Daoy (cell line): ENCODE measurements at regions not wholly inside any gene's neighbourhood (a gene's known extent, or its start where the extent isn't known, plus 50 kb on each side); places are given as distances from the start of the nearest gene placed in this dataset.

ENCODE experiments used
- DNase-seq: peaks from one replicate; pipeline ENCODE4 v3.0.0-alpha.2; 2015; ENCODE audit warnings: low read depth

GRCh38 chr15:39338251-39338650 is 242.6 kb upstream of the THBS1 start:
- DNase-seq = no peak

- no peak for DNase-seq
These were observed 239.8 kb upstream of the THBS1 start for GRCh38 chr15:39340903-39341645.

GRCh38 chr15:39344662-39345141 is 236.2 kb upstream of the THBS1 start:
- DNase-seq = no peak

DNA sequence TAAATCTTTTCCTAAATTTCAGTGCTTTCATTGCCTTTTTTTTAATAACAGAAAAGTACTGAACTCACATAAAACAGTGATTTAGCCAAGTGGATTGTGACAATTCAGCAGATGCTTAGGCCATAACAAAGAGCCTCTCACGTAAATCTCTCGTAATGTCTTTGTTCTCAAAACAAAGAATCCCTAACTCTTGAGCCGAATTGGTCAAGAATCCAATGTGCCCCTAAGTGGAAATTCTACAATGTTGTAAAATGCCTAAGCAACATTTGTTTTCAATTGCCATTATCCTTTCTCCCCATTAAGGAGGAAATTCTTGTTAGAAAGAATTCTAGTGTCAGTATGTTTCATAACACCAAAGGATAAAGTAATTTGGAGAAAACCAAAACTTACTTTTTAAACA is 235.7 kb upstream of the THBS1 start:
- DNase-seq = no peak

- no peak for DNase-seq
These were observed 233.4 kb upstream of the THBS1 start for GRCh38 chr15:39347453-39347852.

- no peak for DNase-seq
These were observed 230.1 kb upstream of the THBS1 start for GRCh38 chr15:39350785-39351184.

- DNase-seq = no peak
These were observed 226.7 kb upstream of the THBS1 start for GRCh38 chr15:39354189-39354588.

DNA sequence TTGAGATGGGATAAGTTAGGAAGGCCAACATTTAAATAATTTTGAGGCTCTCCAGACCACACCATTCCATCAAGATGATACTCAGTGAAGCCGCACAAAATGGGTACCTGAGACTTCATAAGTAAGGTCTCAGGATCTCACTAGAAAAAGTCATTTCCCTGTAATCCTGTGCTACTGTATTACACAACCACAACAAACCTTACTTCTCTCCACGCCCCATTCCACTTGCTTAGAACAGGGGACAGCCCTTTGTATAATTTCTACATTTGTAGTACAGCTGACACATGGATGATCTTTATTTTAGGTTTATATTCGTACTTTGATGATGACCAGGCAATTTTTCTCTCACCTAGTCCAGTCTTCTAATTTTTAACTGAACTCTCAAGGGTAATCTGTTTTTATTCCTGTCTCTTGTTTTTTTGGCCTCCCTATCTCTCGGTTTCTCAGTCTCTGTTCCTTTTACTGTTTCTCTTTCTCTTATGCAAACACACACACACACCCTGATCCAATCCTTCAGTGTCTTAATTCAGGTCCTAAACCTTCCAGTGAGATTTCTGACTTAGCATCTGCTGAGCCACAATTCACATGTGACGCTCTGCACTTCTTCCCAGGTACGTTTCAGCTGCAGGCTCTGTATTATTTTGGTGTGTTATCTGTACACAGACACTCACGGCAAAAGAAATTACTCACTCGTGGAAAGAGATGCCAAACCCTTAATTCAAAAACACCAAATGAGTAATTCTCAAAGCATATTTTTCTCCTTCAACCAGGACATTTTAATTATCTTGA is 223.2 kb upstream of the THBS1 start:
- DNase-seq = no peak

- DNase-seq = peak; percentile 47
These were observed 222.3 kb upstream of the THBS1 start for GRCh38 chr15:39358441-39359041.

GRCh38 chr15:39359771-39360170 is 221.1 kb upstream of the THBS1 start:
- DNase-seq = no peak

DNA sequence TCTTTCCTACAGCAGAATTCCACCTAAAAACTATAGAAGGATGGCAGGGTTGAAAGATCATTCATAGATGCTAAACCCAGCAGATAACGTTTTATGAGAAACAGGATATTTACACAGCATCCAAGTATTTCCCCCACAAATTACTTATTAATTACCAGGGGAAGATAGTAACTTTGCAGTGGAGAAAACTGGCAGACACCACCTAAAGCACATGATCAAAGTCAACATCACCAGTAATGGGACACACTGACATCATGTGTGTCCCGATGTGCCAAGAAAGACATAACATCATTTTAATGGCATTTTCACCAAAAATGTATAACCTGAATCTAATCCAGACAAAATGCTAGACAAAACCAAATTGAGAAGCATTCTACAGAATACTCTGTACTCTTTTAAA is 220.4 kb upstream of the THBS1 start:
- DNase-seq = peak; percentile 28

- peak; percentile 49 for DNase-seq
These were observed 219.4 kb upstream of the THBS1 start for GRCh38 chr15:39361497-39361896.

DNA sequence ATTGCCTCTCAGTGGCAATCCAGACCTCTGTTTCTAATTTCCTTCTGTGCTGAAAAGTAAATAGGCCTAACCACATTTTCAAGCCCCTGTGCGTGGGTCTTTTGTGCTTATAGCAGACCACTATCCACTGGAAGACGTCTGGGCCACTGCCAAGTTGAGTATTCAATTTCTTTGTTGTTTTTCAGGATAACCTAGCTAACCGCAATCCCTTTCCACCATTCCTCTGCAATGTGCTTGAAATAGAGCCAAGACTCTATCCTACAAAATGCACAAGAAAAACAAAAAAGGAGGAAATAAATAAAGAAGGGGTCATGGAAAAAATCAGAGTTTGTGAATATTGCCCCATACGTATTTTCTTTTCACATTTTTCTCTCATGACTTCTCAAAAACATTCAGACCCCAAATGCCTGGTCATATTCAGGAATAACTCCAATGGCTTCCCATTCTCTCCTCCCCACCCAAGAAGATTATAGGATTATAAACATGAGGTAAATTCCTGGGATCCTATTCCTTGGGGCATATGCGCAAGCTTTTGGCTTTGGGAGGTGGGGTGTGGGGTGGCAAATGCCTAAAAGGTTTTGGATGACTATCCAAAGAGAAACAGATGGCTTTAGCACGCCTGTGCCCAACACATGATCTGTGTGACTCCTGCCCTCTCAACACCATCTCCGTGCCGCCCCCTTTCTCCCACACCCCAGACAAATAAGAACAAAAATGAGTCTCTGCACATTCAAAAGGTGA is 217.9 kb upstream of the THBS1 start:
- DNase-seq = peak; percentile 95

DNA sequence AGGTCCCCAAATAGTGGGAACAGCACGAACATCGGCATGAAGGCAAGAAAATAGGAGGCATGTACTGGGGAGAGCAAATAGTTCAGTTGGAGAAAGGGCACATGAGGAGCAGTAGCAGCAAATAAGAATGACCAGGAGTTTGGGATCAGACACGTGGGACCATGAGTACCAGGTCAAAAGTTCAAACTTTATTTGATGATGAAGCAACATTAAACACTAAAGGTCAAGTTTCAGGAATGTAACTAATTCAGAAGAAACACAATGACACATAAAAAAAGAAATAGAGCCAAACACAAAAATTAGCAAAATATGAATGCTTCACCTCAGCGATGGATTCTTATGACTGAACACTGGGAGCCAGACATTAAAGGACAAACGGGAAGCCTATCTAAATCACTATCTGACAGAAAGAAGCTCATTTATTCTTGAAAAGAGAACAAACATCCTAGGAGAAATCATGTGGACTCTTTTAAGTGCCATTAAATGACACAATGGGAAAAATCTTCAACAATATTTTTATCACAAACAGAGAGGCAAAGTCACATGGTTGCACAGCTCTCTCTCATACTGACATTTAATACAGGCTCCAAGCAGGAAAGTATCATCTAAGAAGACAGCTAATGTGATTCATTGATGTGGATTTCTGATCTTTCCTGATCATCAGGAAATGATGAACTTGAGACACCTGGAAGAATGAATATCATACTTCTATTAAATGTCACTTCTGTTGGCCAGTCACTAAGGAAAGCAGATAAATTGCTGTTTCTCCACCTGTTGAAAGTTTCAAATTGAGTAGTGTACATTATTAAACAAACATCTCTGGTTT is 216.9 kb upstream of the THBS1 start:
- peak; percentile 13 for DNase-seq

DNA sequence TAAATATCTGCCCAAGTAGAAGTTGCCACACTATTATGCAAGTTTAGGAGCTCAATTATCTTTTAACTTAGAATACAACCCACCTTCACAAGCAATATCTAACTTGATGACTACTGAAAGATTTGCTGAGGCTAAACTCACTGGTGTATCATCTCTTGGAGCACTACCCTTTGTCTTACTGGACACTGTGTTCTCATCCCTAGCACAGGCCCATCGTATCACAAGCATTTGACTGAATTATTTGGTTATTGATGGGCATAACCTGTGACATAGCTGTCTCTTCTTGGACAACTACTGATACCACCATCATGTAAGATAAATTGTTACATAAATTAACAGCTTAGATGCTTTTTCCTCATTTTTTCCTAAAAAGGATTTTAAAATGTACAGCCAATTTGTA is 216.2 kb upstream of the THBS1 start:
- no peak for DNase-seq

- peak; percentile 46 for DNase-seq
These were observed 215.7 kb upstream of the THBS1 start for GRCh38 chr15:39365161-39365560.

- no peak for DNase-seq
These were observed 215.0 kb upstream of the THBS1 start for GRCh38 chr15:39365873-39366272.

GRCh38 chr15:39367596-39367995 is 213.3 kb upstream of the THBS1 start:
- DNase-seq = no peak

DNA sequence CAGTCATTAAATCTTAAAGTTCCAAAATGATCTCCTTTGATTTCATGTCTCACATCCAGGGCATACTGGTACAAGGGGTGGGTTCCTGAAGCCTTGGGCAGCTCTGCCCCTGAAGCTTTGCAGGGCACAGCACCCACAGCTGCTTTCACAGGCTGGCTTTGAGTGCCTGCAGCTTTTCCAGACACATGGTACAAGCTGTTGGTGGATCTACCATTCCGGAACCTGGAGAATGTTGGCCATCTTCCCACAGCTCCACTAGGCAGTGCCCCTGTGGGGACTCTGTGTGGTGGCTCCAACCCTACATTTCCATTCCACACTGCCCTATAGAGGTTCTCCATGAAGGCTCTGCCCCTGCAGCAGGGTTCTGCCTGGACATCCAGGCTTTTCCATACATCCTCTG is 211.1 kb upstream of the THBS1 start:
- DNase-seq = no peak

DNA sequence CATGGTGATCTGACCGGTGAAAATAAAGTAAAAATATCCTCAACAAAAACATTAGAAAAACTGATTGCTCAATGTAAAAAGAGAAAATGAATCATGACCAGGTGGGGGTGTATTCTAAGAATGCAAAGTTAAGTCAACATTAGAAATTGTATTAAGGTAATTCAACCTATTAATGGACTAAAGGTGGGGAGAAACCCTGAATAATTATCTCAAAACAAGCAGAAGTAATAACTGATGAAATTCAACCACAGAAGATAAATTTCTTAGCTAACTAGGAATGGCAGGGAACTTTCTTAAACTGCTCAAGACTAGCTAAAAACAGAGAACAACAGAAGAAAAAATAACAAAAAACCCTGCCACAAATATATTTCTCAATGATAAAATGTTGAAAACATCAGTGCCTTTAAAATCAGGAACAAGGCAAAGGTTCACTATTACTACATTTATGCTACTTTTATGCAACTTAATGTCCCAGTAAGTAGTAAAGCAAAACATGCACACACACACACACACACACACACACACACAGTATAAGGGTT is 204.4 kb upstream of the THBS1 start:
- no peak for DNase-seq

DNA sequence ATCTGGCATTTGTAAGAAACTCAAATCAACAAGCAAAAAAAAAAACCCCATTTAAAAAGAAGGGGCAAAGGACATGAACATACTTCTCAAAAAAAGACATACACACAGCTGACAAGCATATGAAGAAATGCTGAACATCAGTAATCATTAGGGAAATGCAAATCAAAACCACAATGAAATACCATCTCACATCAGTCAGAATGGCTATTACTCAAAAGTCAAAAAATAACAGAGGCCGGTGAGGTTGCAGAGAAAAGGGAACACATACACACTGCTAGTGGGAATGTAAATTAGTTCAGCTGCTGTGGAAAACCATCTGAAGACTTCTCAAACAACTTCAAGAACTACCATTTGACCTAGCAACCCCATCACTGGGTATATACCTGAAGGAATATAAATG is 199.4 kb upstream of the THBS1 start:
- DNase-seq = no peak
